HepG2 (cell line): ENCODE measurements at regions not wholly inside any gene's neighbourhood (a gene's known extent, or its start where the extent isn't known, plus 50 kb on each side); places are given as distances from the start of the nearest gene placed in this dataset.

Experiments
- ATAC-seq: fragments of 200-7000 bp; cut with Tn5 transposase; 3 replicates; pipeline ENCODE4 v1.9.1; 2020; ENCODE audit warnings: mild to moderate bottlenecking, moderate library complexity
- BruUV-seq: library from RNA; stranded (reverse); fragments of 400-500 nt; replicated peaks from 2 replicates; lab custom pipeline; 2021; lab: Mats Ljungman, UMichigan
- CTCF ChIA-PET: fragments of 300-600 bp; formaldehyde crosslinking; extraction: SDS; loops from one replicate; lab custom pipeline; 2021; ENCODE audit warnings: low total read pairs, inconsistent platforms, low intra/inter-chr PET ratio; lab: Yijun Ruan, JAX
- POLR2A ChIA-PET: fragments of 350-600 bp; sonication (Branson Sonifier 250); formaldehyde crosslinking; loops from one replicate; lab custom pipeline; 2020; ENCODE audit warnings: antibody characterized with exemption, inconsistent platforms; lab: Yijun Ruan, JAX
- DNase-seq: peaks from one replicate; pipeline ENCODE4 v3.0.0-alpha.2; 2015; ENCODE audit warnings: low spot score
- FAIRE-seq: peaks from 3 replicates; lab custom pipeline; 2011; peaks lifted over from hg19 to GRCh38; lab: Jason Lieb, UNC
- H2AFZ ChIP-seq: one replicate; pipeline ENCODE4 v1.6.1; 2011; ENCODE audit warnings: low read length, inconsistent platforms
- H3K27ac ChIP-seq: fragments of 300-600 bp; 3 replicates; pipeline ENCODE4 v1.8.0; 2011; ENCODE audit warnings: mixed run types, mild to moderate bottlenecking, mixed read lengths, low read length, inconsistent platforms; ENCODE audit not compliant: insufficient read depth; ENCODE audit errors: extremely low read length
- H3K27me3 ChIP-seq, 2 experiments: fragments of 200-600 bp in 1 of 2; 2 replicates in 1 of 2; 3 replicates in 1 of 2; pipeline versions ENCODE4 v1.6.0 to v1.8.0; 2011; ENCODE audit warnings: low read length in 2 of 2, mild to moderate bottlenecking in 2 of 2, moderate library complexity in 2 of 2, inconsistent platforms in 1 of 2; ENCODE audit not compliant: insufficient read depth in 2 of 2, control insufficient read depth in 1 of 2
- H3K36me3 ChIP-seq, 2 experiments: fragments of 200-600 bp in 1 of 2; replicated peaks in 1 of 2; 2 replicates in 1 of 2; 3 replicates in 1 of 2; pipeline versions ENCODE4 v1.5.1 to v1.8.0; 2011; ENCODE audit warnings: low read length in 2 of 2, inconsistent platforms in 1 of 2; ENCODE audit not compliant: insufficient read depth in 2 of 2, control insufficient read depth in 1 of 2
- H3K4me1 ChIP-seq: 2 replicates; pipeline ENCODE4 v1.5.1; 2012; ENCODE audit warnings: low read length, inconsistent platforms; ENCODE audit not compliant: insufficient read depth
- H3K4me2 ChIP-seq: 2 replicates; pipeline ENCODE4 v1.6.0; 2011; ENCODE audit warnings: low read depth, low read length, inconsistent platforms
- H3K4me3 ChIP-seq, 3 experiments: fragments of 200-600 bp in 1 of 3; sonication (generic), shearing (Covaris generic) in 1 of 3; replicated peaks in 1 of 3; 2 replicates each; pipeline ENCODE4 v1.5.1; 2011 to 2016; ENCODE audit warnings: low read length in 3 of 3, inconsistent platforms in 2 of 3, low read depth in 2 of 3, mild to moderate bottlenecking in 2 of 3, control low read depth in 1 of 3, mixed read lengths in 1 of 3; ENCODE audit not compliant: insufficient read depth in 1 of 3
- H3K79me2 ChIP-seq: one replicate; pipeline ENCODE4 v1.6.1; 2011; ENCODE audit warnings: low read length, inconsistent platforms; ENCODE audit not compliant: insufficient read depth
- H3K9ac ChIP-seq: 2 replicates; pipeline ENCODE4 v1.6.0; 2011; ENCODE audit warnings: mild to moderate bottlenecking, low read depth, low read length, inconsistent platforms; ENCODE audit not compliant: insufficient read depth
- H3K9me3 ChIP-seq: 2 replicates; pipeline ENCODE4 v1.5.1; 2012; ENCODE audit warnings: mild to moderate bottlenecking, low read length
- H4K20me1 ChIP-seq: 2 replicates; pipeline ENCODE4 v1.6.0; 2011; ENCODE audit warnings: inconsistent platforms, mild to moderate bottlenecking, low read length, moderate library complexity; ENCODE audit not compliant: insufficient read depth
- HDAC2 ChIP-seq: sonication (generic); formaldehyde crosslinking; IDR thresholded peaks from 2 replicates; pipeline ENCODE4 v1.4.0; 2020; ENCODE audit warnings: missing genetic modification reagents
- IRX3 ChIP-seq: sonication (generic); formaldehyde crosslinking; IDR thresholded peaks from 2 replicates; pipeline ENCODE4 v1.8.1; 2023; ENCODE audit warnings: mild to moderate bottlenecking, low read depth, missing genetic modification reagents, borderline replicate concordance
- MAF1 ChIP-seq: sonication (generic); formaldehyde crosslinking; IDR thresholded peaks from 2 replicates; pipeline ENCODE4 v1.5.0; 2020; ENCODE audit warnings: missing genetic modification reagents, borderline replicate concordance
- NR2C2 ChIP-seq: sonication (generic); formaldehyde crosslinking; IDR thresholded peaks from 2 replicates; pipeline ENCODE4 v1.4.0; 2020; ENCODE audit warnings: missing genetic modification reagents, mild to moderate bottlenecking, moderate library complexity, borderline replicate concordance
- PRDM10 ChIP-seq: sonication (generic); formaldehyde crosslinking; IDR thresholded peaks from 2 replicates; pipeline ENCODE4 v1.4.0; 2020; ENCODE audit warnings: low read depth, missing genetic modification reagents
- SOX5 ChIP-seq: IDR thresholded peaks from 2 replicates; pipeline ENCODE4 v1.6.1; 2016; ENCODE audit warnings: borderline replicate concordance
- THAP11 ChIP-seq: IDR thresholded peaks from 2 replicates; pipeline ENCODE4 v1.6.1; 2016; ENCODE audit warnings: missing biosample characterization, missing genetic modification reagents
- ZNF30 ChIP-seq: sonication (generic); formaldehyde crosslinking; IDR thresholded peaks from 2 replicates; pipeline ENCODE4 v1.5.0; 2020; ENCODE audit warnings: mild to moderate bottlenecking, missing genetic modification reagents
- ZNF614 ChIP-seq: IDR thresholded peaks from 2 replicates; pipeline ENCODE4 v1.6.1; 2018; ENCODE audit warnings: missing biosample characterization, missing genetic modification reagents, inconsistent platforms, borderline replicate concordance
- WGBS: methylation state at CpG from one replicate; pipeline ENCODE4 v1.1.6; 2017; ENCODE audit warnings: low lambda C conversion rate; 5-methylcytosine and 5-hydroxymethylcytosine counted together
- in situ Hi-C: cut with HindIII; loops from 2 replicates; pipeline ENCODE4 v1.10.0; 2017; ENCODE audit warnings: low pct_unique_long_range_greater_than_20kb; ENCODE audit not compliant: extremely low pct_ligation_motif_present
- intact Hi-C: fragments of 100-400 bp; cut with micrococcal nuclease; formaldehyde crosslinking; loops from one replicate; pipeline ENCODE4 v1.10.0; 2022; ENCODE audit not compliant: unreplicated experiment

- Histone ChIP-seq H3K36me3 (no peaks in the 10 kb centered on the region), H4K20me1 (no peaks in the 10 kb centered on the region), H3K27ac (no peak overlapping the region), H3K27me3 (no peaks in the 10 kb centered on the region), H3K4me3 (no peak overlapping the region), H2AFZ (no peak overlapping the region), H3K79me2 (no peaks in the 10 kb centered on the region), H3K4me1 (no peaks in the 10 kb centered on the region), H3K4me2 (no peak overlapping the region), H3K9me3 (no peaks in the 10 kb centered on the region), H3K9ac (no peak overlapping the region)
- FAIRE-seq, result no peak
- 0% methylated on average over 1 of the region's 1 CpG for WGBS
- TF ChIP-seq PRDM10 (CRISPR knock-in tag) (no peak), ZNF30 (CRISPR knock-in tag) (no peak), MAF1 (CRISPR knock-in tag) (no peak), ZNF614 (CRISPR knock-in tag) (no peak), THAP11 (no peak), IRX3 (CRISPR knock-in tag) (no peak), NR2C2 (CRISPR knock-in tag) (no peak), HDAC2 (CRISPR knock-in tag) (no peak), SOX5 (CRISPR knock-in tag) (no peak)
- in situ Hi-C loops (no loop called here), intact Hi-C loops (no loop called here)
- POLR2A ChIA-PET, result no interaction called here
- no peak for DNase-seq
- no peak for ATAC-seq
- BruUV-seq, result no TSS peak
- CTCF ChIA-PET, result no interaction called here
Measured at GRCh38 chr4:36961420-36961819, 283.1 kb upstream of the NWD2 start.
